MCF 10A (cell line): ENCODE measurements at regions not wholly inside any gene's neighbourhood (a gene's known extent, or its start where the extent isn't known, plus 50 kb on each side); places are given as distances from the start of the nearest gene placed in this dataset.

Source experiments
- BruUV-seq: library from RNA; stranded (reverse); fragments of 400-500 nt; replicated peaks from 2 replicates; lab custom pipeline; 2021; lab: Mats Ljungman, UMichigan
- CTCF ChIA-PET: fragments of 300-600 bp; sonication (Branson Sonifier 250); formaldehyde crosslinking; extraction: SDS; loops from one replicate; lab custom pipeline; 2021; ENCODE audit warnings: antibody characterized with exemption, inconsistent platforms; lab: Yijun Ruan, JAX
- POLR2A ChIA-PET: fragments of 300-600, 350-650 bp; sonication (Branson Sonifier 250); formaldehyde crosslinking; extraction: SDS; loops from one replicate; lab custom pipeline; 2020; ENCODE audit warnings: antibody characterized with exemption, inconsistent platforms; lab: Yijun Ruan, JAX
- DNase-seq: peaks from one replicate; pipeline ENCODE4 v3.0.0-alpha.2; 2018; ENCODE audit not compliant: unreplicated experiment
- H3K27ac Mint-ChIP-seq: one replicate; pipeline ENCODE4 v1.8.0; 2022; ENCODE audit warnings: mild to moderate bottlenecking, low read depth, mixed read lengths; ENCODE audit not compliant: unreplicated experiment
- H3K27me3 Mint-ChIP-seq: one replicate; pipeline ENCODE4 v1.8.0; 2022; ENCODE audit warnings: mixed read lengths; ENCODE audit not compliant: insufficient read depth, unreplicated experiment
- H3K36me3 Mint-ChIP-seq: one replicate; pipeline ENCODE4 v1.8.0; 2022; ENCODE audit warnings: mild to moderate bottlenecking, moderate library complexity, mixed read lengths; ENCODE audit not compliant: insufficient read depth, unreplicated experiment
- H3K4me1 Mint-ChIP-seq: one replicate; pipeline ENCODE4 v1.8.0; 2022; ENCODE audit warnings: mixed read lengths; ENCODE audit not compliant: insufficient read depth, unreplicated experiment
- H3K4me3 Mint-ChIP-seq: one replicate; pipeline ENCODE4 v1.8.0; 2022; ENCODE audit warnings: mild to moderate bottlenecking, moderate library complexity, mixed read lengths; ENCODE audit not compliant: unreplicated experiment
- H3K9me3 Mint-ChIP-seq: one replicate; pipeline ENCODE4 v1.8.0; 2022; ENCODE audit warnings: mixed read lengths; ENCODE audit not compliant: unreplicated experiment
- intact Hi-C: fragments of 100-400 bp; cut with micrococcal nuclease; formaldehyde crosslinking; loops from 2 replicates; pipeline ENCODE4 v1.14.1; 2022
- TF ChIP-seq, protein P1 (sequence below): fragments of 200-600 bp; IDR thresholded peaks from one replicate; pipeline ENCODE4 v1.8.0; 2022; ENCODE audit warnings: antibody characterized with exemption, mild to moderate bottlenecking; ENCODE audit not compliant: unreplicated experiment

DNA sequence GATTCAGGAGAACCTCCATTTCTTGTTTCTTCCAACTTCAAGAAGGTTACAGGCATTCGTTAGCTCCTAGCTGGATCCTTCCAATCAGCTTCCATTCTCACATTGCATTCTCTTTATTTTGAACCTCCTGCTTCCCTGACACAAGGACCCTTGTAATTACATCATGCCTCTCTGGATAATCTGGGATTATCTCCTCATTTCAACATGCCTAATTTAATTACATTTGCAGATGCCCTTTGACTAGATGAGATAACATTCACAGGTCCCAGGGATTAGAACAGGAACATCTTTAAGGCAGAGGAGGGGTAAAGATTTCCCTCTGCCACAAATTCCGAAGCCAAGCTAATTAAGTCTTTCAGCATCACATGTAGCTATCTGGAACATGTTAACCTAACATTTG, 753.8 kb upstream of the PCDH7 start:
- DNase-seq, result no peak
- TF ChIP-seq, protein P1, sequence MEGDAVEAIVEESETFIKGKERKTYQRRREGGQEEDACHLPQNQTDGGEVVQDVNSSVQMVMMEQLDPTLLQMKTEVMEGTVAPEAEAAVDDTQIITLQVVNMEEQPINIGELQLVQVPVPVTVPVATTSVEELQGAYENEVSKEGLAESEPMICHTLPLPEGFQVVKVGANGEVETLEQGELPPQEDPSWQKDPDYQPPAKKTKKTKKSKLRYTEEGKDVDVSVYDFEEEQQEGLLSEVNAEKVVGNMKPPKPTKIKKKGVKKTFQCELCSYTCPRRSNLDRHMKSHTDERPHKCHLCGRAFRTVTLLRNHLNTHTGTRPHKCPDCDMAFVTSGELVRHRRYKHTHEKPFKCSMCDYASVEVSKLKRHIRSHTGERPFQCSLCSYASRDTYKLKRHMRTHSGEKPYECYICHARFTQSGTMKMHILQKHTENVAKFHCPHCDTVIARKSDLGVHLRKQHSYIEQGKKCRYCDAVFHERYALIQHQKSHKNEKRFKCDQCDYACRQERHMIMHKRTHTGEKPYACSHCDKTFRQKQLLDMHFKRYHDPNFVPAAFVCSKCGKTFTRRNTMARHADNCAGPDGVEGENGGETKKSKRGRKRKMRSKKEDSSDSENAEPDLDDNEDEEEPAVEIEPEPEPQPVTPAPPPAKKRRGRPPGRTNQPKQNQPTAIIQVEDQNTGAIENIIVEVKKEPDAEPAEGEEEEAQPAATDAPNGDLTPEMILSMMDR, result no peak
- no peak overlapping the region for H3K4me3 Mint-ChIP-seq
- no peaks in the 10 kb centered on the region for H3K4me1 Mint-ChIP-seq
- intact Hi-C loops, result no loop called here
- H3K36me3 Mint-ChIP-seq, result no peaks in the 10 kb centered on the region
- no peak overlapping the region for H3K27ac Mint-ChIP-seq
- no TSS peak for BruUV-seq
- POLR2A ChIA-PET, result interaction anchor here (0.8 kb wide), 1 partner anchor 28 kb away, joined by 3 read pairs; no protein-coding TSS in a partner anchor
- CTCF ChIA-PET, result no interaction called here
- no peaks in the 10 kb centered on the region for H3K27me3 Mint-ChIP-seq
- no peaks in the 10 kb centered on the region for H3K9me3 Mint-ChIP-seq

DNA sequence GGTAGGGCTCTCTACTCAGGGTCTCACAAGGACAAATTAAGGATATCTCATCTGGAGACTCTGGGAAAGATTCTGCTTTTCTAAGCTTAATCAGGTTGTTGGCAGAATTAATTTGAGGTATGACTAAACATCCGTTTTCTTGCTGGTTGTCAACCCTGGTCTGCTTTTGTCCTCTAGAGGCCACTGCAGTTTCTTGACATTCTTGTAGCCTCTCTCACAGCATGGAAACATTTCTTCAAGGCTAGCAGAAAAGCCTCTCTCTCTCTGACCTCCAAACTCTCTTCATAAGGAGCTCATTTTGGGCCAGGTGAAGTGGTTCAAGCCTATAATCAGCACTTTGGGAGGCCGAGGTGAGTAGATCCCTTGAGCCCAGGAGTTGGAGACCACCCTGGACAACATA, 749.5 kb upstream of the PCDH7 start:
- H3K9me3 Mint-ChIP-seq, result no peaks in the 10 kb centered on the region
- TF ChIP-seq, protein P1, result peak; percentile 26
- H3K36me3 Mint-ChIP-seq, result no peaks in the 10 kb centered on the region
- intact Hi-C loops, result no loop called here
- no peaks in the 10 kb centered on the region for H3K4me1 Mint-ChIP-seq
- H3K27me3 Mint-ChIP-seq, result no peaks in the 10 kb centered on the region
- ChIA-PET POLR2A (no interaction called here), CTCF (interaction anchor here (0.5 to 1.6 kb wide), 12 partner anchors 15 to 667 kb away, joined by 3 to 8 read pairs (median 3); no protein-coding TSS in a partner anchor)
- BruUV-seq, result no TSS peak
- peak; percentile 56 for DNase-seq
- H3K4me3 Mint-ChIP-seq, result no peak overlapping the region
- no peak overlapping the region for H3K27ac Mint-ChIP-seq

DNA sequence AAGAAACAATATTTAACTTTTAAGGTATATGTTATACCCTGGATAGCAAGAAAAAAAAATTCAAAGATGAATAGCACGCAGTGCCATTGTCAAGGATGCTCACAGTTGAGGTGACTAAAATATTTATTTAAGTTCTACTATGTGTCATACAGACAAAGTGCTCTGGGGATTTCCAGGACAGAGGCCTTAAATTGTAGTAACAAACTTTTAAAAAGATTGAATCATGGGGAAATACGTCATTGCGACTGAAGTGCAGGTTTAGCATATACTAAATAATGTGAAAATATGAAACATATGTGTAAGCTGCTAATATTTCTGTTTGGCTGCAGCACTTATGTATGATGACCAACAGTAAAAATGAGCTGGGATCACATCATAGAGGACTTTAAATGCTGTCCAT, 748.0 kb upstream of the PCDH7 start:
- TF ChIP-seq, protein P1, result no peak
- H3K9me3 Mint-ChIP-seq, result no peaks in the 10 kb centered on the region
- H3K27me3 Mint-ChIP-seq, result no peaks in the 10 kb centered on the region
- intact Hi-C loops, result no loop called here
- no peak for DNase-seq
- no peaks in the 10 kb centered on the region for H3K4me1 Mint-ChIP-seq
- no peaks in the 10 kb centered on the region for H3K36me3 Mint-ChIP-seq
- CTCF ChIA-PET, result no interaction called here
- POLR2A ChIA-PET, result no interaction called here
- BruUV-seq, result no TSS peak
- H3K27ac Mint-ChIP-seq, result no peak overlapping the region
- no peak overlapping the region for H3K4me3 Mint-ChIP-seq

DNA sequence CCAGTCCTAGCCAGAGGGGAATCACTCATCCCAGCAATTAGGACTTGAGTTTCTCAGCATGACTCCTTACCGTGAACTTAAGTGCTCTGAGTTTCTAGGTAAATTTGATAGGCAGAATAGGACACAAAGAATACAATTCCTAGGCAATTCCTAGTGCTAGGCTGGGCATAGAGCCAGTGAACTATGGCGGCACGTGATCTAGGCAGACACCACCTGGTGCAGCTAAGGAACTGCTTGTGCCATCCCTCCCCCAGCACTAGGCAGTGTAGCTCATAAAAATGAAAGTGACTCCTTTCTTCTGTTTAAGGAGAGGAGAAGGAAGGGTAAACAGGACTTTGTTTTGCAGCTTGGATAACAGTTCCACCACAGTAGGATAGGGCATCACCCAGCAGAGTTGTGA, 736.3 kb upstream of the PCDH7 start:
- Mint-ChIP-seq H3K4me3 (no peak overlapping the region), H3K27me3 (no peaks in the 10 kb centered on the region), H3K27ac (no peak overlapping the region), H3K36me3 (no peaks in the 10 kb centered on the region), H3K4me1 (no peaks in the 10 kb centered on the region), H3K9me3 (no peaks in the 10 kb centered on the region)
- TF ChIP-seq, protein P1, result no peak
- ChIA-PET CTCF (interaction anchor here (0.6 kb wide), 1 partner anchor 489 kb away, joined by 3 read pairs; no protein-coding TSS in a partner anchor), POLR2A (no interaction called here)
- peak; percentile 0 for DNase-seq
- BruUV-seq, result no TSS peak
- intact Hi-C loops, result no loop called here
